HG02885 (cell line): ENCODE measurements at regions not wholly inside any gene's neighbourhood (a gene's known extent, or its start where the extent isn't known, plus 50 kb on each side); places are given as distances from the start of the nearest gene placed in this dataset.

Experiments
- ATAC-seq: cut with Tn5 transposase; IDR thresholded peaks from one replicate; pipeline ENCODE4 v1.9.1; 2021; ENCODE audit warnings: mild to moderate bottlenecking; ENCODE audit not compliant: unreplicated experiment, poor library complexity

- no peak for ATAC-seq
These were observed 221.7 kb downstream of the SOX11 start for GRCh38 chr2:5913711-5914395.

- no peak for ATAC-seq
These were observed 222.8 kb downstream of the SOX11 start for GRCh38 chr2:5914811-5915611.

GRCh38 chr2:5915881-5916310 is 223.7 kb downstream of the SOX11 start:
- no peak for ATAC-seq

GRCh38 chr2:5921081-5921642 is 229.0 kb downstream of the SOX11 start:
- ATAC-seq, result no peak

- ATAC-seq, result no peak
These were observed 232.1 kb downstream of the SOX11 start for GRCh38 chr2:5923957-5924945.

GRCh38 chr2:5925604-5926003 is 233.4 kb downstream of the SOX11 start:
- ATAC-seq, result no peak

- no peak for ATAC-seq
These were observed 234.8 kb downstream of the SOX11 start for GRCh38 chr2:5926871-5927512.

- ATAC-seq, result no peak
These were observed 240.6 kb downstream of the SOX11 start for GRCh38 chr2:5932556-5933469.

GRCh38 chr2:5933669-5934068 is 241.5 kb downstream of the SOX11 start:
- no peak for ATAC-seq

- ATAC-seq, result no peak
These were observed 245.1 kb downstream of the SOX11 start for GRCh38 chr2:5937321-5937720.

GRCh38 chr2:5937851-5938565 is 245.8 kb downstream of the SOX11 start:
- ATAC-seq, result no peak

- no peak for ATAC-seq
These were observed 246.3 kb downstream of the SOX11 start for GRCh38 chr2:5938566-5938896.

GRCh38 chr2:5939553-5939952 is 247.4 kb downstream of the SOX11 start:
- ATAC-seq, result no peak

GRCh38 chr2:5940596-5941535 is 248.7 kb downstream of the SOX11 start:
- no peak for ATAC-seq

- no peak for ATAC-seq
These were observed 250.0 kb downstream of the SOX11 start for GRCh38 chr2:5942204-5942603.

- no peak for ATAC-seq
These were observed 253.6 kb downstream of the SOX11 start for GRCh38 chr2:5945742-5946141.
